ENCODE measurements at regions not wholly inside any gene's neighbourhood (a gene's known extent, or its start where the extent isn't known, plus 50 kb on each side); places are given as distances from the start of the nearest gene placed in this dataset.

GRCh38 chr16:62530426-62530825, 494.2 kb upstream of the CDH8 start:
- TF ChIP-seq, protein P1, sequence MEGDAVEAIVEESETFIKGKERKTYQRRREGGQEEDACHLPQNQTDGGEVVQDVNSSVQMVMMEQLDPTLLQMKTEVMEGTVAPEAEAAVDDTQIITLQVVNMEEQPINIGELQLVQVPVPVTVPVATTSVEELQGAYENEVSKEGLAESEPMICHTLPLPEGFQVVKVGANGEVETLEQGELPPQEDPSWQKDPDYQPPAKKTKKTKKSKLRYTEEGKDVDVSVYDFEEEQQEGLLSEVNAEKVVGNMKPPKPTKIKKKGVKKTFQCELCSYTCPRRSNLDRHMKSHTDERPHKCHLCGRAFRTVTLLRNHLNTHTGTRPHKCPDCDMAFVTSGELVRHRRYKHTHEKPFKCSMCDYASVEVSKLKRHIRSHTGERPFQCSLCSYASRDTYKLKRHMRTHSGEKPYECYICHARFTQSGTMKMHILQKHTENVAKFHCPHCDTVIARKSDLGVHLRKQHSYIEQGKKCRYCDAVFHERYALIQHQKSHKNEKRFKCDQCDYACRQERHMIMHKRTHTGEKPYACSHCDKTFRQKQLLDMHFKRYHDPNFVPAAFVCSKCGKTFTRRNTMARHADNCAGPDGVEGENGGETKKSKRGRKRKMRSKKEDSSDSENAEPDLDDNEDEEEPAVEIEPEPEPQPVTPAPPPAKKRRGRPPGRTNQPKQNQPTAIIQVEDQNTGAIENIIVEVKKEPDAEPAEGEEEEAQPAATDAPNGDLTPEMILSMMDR (IDR thresholded peaks at IDR 0.05): no peak
- Mint-ChIP-seq H3K27ac (no peak overlapping the region), H3K36me3 (ENCODE audit: low read depth) (no peaks in the 10 kb centered on the region), H3K9me3 (peaks cover 17% of the 10 kb centered on the region), H3K4me1 (no peaks in the 10 kb centered on the region), H3K27me3 (no peaks in the 10 kb centered on the region), H3K4me3 (no peak overlapping the region)
- intact Hi-C loops (cut with micrococcal nuclease): no loop called here
- ChIA-PET CTCF (no interaction called here), POLR2A (no interaction called here)
- DNase-seq (no peak), ATAC-seq (ENCODE audit: low read depth) (no peak)

DNA sequence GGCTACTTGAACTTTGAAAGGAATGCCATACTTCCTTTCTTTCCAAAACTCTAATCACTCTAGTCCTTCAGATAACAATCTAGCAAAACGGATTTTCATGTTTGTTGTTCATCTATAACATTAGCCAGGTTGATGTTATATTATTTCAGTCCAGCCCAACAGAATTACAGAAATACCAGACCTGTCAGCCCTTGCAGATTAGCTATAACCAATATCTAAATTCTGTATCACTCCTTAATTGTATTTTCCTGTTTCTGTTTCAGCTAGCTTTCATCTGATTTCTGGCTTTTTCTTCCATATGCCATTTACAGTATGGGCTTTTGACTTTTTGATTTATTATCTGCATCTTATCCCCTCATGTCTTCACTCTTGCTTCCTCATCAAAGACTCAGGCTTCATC, 479.8 kb upstream of the CDH8 start:
- Mint-ChIP-seq H3K4me1 (no peaks in the 10 kb centered on the region), H3K27me3 (no peaks in the 10 kb centered on the region), H3K27ac (no peak overlapping the region), H3K9me3 (peaks cover 9% of the 10 kb centered on the region), H3K36me3 (ENCODE audit: low read depth) (no peaks in the 10 kb centered on the region), H3K4me3 (no peak overlapping the region)
- CTCF ChIA-PET: no interaction called here
- ATAC-seq (ENCODE audit: low read depth) (no peak), DNase-seq (no peak)
- POLR2A ChIA-PET: no interaction called here
- intact Hi-C loops (cut with micrococcal nuclease): no loop called here
- TF ChIP-seq, protein P1 (IDR thresholded peaks at IDR 0.05): no peak

- Mint-ChIP-seq H3K4me1 (no peaks in the 10 kb centered on the region), H3K36me3 (ENCODE audit: low read depth) (no peaks in the 10 kb centered on the region), H3K4me3 (no peak overlapping the region), H3K27me3 (no peaks in the 10 kb centered on the region), H3K27ac (no peak overlapping the region), H3K9me3 (peaks cover 12% of the 10 kb centered on the region)
- ATAC-seq (ENCODE audit: low read depth): no peak
- no peak for DNase-seq
- TF ChIP-seq, protein P1 (IDR thresholded peaks at IDR 0.05): no peak
- CTCF ChIA-PET: no interaction called here
- intact Hi-C loops (cut with micrococcal nuclease): no loop called here
- POLR2A ChIA-PET: no interaction called here
Observed at GRCh38 chr16:62503073-62503472, 466.8 kb upstream of the CDH8 start.

DNA sequence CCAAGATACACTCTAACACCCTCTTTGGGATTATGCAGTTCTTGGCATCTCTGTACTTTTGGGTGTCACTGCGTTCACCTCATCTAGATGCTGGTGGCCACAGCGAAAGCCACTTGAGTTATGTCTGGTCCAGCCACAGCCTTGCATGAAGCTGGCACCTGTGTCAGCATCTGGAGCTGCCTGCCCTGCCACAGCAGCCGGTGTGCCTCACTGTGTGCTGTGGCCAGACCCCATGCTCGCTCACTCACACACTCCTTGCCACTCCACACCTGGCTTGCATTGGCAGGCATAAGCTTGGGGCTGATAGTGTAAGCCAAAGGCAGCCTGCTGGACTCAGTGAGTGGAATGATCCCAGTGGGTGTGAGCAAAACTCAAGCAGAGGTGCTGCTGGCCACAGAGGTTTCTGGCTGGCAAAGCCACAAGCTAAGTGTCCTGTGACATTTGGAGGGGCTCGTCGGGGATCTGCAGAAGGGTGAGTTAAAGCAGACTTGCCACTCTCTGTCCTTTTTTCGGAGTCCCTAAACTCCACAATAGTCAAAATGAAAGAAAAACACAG, 442.7 kb upstream of the CDH8 start:
- H3K27me3 Mint-ChIP-seq: no peaks in the 10 kb centered on the region
- H3K27ac Mint-ChIP-seq: no peak overlapping the region
- H3K36me3 Mint-ChIP-seq (ENCODE audit: low read depth): no peaks in the 10 kb centered on the region
- H3K4me3 Mint-ChIP-seq: no peak overlapping the region
- ChIA-PET POLR2A (no interaction called here), CTCF (no interaction called here)
- TF ChIP-seq, protein P1 (IDR thresholded peaks at IDR 0.05): no peak
- DNase-seq: no peak
- H3K9me3 Mint-ChIP-seq: peaks cover 9% of the 10 kb centered on the region
- intact Hi-C loops (cut with micrococcal nuclease): no loop called here
- no peak for ATAC-seq (ENCODE audit: low read depth)
- no peaks in the 10 kb centered on the region for H3K4me1 Mint-ChIP-seq

DNA sequence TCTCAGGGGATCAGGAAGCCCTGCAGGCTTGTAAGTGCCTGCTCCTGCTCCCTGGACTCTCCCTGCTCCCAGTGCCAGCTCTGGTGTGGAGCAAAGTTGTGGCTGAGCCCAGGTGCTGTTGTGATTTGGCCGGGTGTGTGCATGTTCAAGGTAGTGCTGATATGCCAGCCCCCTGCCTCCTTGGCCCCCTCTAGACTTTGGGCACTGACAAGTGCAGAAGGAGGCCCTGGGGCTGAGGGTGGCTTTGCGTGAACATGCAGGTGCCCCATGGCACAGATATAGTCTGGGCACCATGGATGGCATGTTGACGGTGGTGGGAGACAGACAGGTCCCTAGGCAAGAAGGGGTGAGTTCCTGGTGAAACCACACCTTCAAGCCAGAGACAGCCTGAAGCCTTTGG, 441.6 kb upstream of the CDH8 start:
- Mint-ChIP-seq H3K36me3 (ENCODE audit: low read depth) (no peaks in the 10 kb centered on the region), H3K27ac (no peak overlapping the region), H3K4me1 (no peaks in the 10 kb centered on the region), H3K4me3 (no peak overlapping the region), H3K27me3 (no peaks in the 10 kb centered on the region), H3K9me3 (peaks cover 10% of the 10 kb centered on the region)
- POLR2A ChIA-PET: no interaction called here
- DNase-seq (no peak), ATAC-seq (ENCODE audit: low read depth) (no peak)
- CTCF ChIA-PET: no interaction called here
- TF ChIP-seq, protein P1 (IDR thresholded peaks at IDR 0.05): no peak
- intact Hi-C loops (cut with micrococcal nuclease): no loop called here

Data from activated B cell treated with CpG ODN at 0.5 μM for 24 hours (primary cell).